HUDEP-2 (cell line): ENCODE measurements at regions not wholly inside any gene's neighbourhood (a gene's known extent, or its start where the extent isn't known, plus 50 kb on each side); places are given as distances from the start of the nearest gene placed in this dataset.
"Not testable (repeated sequence)": the region's sequence is repeated elsewhere in the genome, so short reads cannot be mapped to it uniquely, and the experiment has no call there.

ENCODE experiments used
- DNase-seq, 76 experiments: peaks; one replicate each; lab custom pipeline; 2025; ENCODE audit not compliant: unreplicated experiment in 76 of 76; lab: John Stamatoyannopoulos, UW

DNA sequence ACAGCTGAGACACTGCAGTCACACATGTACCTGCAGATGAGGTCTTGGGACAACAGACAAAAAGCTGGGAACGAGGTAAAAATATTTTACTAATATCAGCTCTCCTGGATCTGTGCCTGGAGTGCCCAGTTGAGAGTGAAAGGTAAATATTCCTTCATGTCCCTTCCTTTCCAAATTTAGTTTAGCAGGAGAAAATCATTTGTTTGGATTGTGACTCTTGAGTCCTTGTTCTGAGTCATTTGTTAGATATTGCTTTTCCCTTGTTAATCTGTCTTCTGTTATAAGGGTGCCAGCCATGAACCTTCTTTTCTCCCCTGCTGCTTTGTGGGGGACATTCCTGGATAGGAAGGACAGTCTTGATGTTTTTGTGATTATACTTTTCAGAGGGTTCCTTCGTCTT is 329.2 kb downstream of the DSC3 start:
- no peak for DNase-seq

DNA sequence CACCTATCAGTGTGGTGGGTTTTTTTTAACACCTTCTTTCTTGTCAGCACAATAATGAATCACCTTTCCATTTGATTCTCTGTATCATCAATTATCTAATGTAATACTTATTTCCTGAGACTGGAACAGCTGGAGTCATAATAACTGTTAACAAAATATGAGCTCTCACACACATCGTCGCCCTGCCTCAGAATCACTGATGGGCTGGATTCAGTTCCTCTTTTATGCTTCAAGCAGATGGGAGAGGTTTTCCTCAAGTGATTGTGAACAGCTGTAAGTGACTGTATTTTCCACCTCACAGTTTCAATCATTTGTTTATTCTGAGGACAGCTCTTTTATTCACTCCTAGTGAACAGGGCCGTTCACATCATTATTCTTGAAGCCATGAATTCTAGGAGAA is 330.2 kb downstream of the DSC3 start:
- DNase-seq: no peak

DNA sequence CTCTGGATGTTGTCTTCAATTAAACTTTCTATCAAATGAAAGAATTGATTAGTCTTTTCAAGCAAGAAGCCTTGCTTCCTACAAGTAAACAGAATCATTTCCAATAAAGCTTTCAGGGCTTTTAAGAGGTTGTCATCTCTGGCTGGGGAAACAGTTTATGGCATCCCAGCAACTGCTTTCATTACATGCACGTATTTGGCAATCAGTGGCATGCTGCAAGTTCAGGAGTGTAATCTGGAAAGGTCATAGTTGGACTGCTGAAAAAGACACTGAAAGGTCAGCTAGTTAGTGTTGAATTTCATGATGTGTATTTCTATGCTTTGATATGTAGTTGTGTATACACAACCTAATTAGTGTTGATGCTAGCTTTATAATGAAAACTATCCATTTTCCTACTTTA is 332.9 kb downstream of the DSC3 start:
- no peak for DNase-seq

GRCh38 chr18:30705943-30706342 is 336.6 kb downstream of the DSC3 start:
- DNase-seq: peak in 43 of 76 experiments; percentile 0 to 68 (median 27)

DNA sequence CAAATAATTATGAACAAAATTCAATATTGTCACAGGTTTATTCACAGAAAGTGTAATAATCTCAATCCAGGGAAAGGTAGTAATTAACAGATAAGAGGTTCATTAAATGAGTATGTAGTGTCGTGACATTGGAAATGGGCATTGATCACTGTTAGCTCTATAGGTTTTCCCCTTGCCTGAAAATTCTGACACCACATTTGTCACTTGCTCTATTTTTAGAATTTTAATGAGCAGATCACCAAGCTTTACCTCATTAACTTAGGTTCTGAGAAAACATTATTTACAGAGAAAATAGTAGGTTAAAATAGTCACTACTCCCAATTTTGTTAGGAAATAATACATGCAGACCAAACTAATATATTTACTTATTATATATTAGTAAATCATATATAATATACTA is 344.0 kb downstream of the DSC3 start:
- DNase-seq: no peak

- no peak for DNase-seq
These were observed 346.3 kb downstream of the DSC3 start for GRCh38 chr18:30696201-30696600.

- DNase-seq: no peak
These were observed 347.8 kb downstream of the DSC3 start for GRCh38 chr18:30694773-30695172.

DNA sequence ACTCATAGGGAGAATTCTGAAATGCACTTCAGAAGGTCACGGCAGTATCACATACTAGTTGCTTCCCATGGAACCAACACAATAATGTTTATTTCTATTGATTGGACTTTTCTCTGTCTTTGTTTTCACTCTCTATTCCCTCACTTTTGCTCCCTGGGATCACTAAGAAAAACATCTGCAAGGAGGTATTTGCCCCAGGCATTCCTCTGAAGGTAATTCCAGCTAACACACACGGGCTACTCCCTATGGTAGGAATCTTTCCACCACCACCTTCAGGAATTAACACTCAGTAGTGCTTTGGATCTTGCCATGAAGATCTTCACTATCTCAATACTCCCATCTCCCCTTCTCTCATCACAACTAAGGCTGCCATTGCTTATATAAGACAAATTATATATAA is 353.3 kb downstream of the DSC3 start:
- DNase-seq: no peak

- no peak for DNase-seq
These were observed 355.0 kb downstream of the DSC3 start for GRCh38 chr18:30687501-30687900.

DNA sequence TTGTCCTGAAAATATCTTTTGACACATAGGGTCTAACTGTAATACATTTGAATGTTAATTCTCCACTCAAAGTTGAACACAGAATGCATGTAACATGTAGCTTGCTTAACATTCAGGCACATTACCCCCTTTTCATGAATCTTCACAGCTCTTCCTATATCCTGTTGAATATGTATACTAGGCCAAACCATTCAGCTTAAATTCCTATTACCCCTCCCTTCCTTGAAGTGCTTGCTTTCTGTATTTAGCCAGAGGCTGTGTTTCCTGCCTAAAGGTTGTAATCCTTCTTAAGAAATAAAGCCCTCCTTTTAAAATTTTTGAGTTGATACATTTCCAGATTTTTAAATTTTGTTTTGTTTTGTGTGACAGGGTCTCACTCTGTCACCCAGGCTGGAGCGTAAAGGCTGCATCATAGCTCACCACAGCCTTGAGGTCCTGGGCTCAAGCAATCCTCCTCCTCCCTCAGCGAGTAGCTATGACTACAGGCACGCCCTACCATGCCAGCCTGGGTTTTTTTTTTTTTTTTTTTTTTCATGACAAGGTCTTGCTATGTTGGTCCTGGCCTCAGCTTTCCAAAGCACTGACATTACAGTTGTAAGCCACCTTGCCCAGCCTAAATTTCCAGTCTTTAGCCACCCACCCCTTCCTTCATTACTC is 357.6 kb downstream of the DSC3 start:
- peak in 49 of 76 experiments; percentile 1 to 77 (median 28) for DNase-seq

DNA sequence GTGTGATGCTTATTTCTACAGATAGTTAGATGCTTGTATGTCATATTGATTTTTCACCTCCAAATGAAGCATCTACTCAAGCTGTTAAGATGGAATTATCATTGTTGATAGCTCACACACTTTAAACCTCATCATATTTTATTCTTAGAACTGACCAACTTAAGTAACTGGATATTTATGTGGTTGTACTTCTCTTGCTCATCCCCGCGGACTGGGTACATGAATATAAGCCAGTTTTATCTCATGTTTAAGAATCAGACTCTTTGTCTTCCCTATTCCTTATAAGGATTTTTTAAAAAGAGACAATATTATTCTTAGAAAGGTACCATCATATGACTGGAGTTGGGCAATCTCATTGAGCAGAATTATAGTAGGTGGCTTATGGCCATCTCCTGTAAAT is 358.7 kb downstream of the DSC3 start:
- no peak for DNase-seq

DNA sequence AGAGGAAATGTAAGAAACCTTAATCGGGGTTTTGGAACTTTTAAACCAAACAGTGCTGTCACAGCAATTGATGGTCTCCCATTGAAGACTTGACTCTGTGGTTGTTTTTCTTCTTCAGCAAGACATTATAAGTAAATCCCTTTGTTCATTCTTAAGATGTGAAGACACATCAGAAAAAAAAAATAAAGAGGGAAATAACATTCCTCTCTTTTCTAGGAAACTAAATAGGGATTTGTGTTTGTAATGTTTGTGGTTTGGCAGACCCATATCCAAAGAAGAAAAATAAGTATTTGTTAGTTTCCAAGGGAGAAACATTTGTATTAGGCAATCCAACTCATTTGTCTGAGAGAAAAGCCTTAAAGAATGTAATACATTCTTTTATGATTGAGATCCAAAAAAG is 359.9 kb downstream of the DSC3 start:
- DNase-seq: no peak

- peak in 69 of 76 experiments; percentile 1 to 94 (median 61) for DNase-seq
These were observed 363.1 kb downstream of the DSC3 start for GRCh38 chr18:30679285-30679930.

GRCh38 chr18:30677813-30678212 is 364.7 kb downstream of the DSC3 start:
- not testable (repeated sequence) for DNase-seq

DNA sequence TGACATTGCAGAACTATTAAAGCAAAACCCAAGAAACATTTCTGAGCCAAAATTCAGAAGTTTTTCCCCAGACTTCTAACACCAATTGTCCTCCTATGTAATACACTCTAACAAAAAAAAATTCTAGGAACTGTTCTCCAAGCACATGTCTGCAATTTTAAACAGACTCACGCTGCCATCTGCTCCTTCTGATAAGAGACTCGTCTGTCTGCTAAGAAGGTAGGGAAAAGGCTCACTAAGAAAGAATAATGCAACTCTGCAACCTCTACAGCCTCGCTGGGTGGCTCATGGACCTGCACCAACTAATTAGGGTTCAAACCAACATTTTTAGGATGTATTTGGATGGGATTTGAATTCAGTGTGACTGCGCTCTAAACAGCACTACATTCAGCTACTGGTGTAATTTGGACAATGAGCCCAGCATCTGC is 366.5 kb downstream of the DSC3 start:
- DNase-seq: peak in 74 of 76 experiments; percentile 14 to 97 (median 76)

GRCh38 chr18:30675493-30675892 is 367.0 kb downstream of the DSC3 start:
- DNase-seq: peak in 6 of 76 experiments; percentile 28 to 66 (median 58)

GRCh38 chr18:30675072-30675471 is 367.5 kb downstream of the DSC3 start:
- no peak for DNase-seq

GRCh38 chr18:30674596-30674995 is 367.9 kb downstream of the DSC3 start:
- no peak for DNase-seq

DNA sequence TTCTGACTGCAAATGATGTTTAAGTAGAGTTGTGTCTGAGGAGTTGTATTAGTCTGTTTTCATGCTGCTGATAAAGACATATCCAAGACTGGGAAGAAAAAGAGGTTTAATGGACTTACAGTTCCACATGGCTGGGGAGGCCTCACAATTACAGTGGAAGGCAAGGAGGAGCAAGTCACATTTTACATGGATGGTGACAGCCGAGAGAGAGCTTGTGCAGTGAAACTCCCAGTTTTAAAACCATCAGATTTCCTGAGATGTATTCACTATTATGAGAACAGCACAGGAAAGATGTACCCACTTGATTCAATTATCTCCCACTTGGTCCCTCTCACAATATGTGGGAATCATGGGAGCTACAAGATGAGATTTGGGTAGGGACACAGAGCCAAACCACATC is 370.1 kb downstream of the DSC3 start:
- DNase-seq: not testable (repeated sequence)

DNA sequence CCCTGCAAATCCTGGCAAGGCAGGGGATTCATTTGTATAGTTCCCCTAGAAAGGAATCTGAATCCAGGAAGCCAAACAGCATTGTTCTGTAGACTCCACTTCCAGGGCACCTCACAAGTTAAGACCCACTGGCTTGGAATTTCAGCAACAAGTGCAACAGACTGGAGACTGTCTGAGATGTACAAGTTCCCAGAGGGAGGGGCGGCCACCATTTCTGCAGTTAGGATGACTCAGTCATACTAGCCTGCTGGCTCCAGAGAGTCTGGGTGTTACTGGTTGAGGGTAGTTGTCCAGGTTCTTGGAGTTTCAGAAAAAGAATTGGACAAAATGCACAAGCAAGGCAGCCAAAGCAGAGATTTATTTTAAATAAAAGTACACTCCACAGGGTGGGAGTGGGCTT is 384.2 kb downstream of the DSC3 start:
- DNase-seq: no peak

DNA sequence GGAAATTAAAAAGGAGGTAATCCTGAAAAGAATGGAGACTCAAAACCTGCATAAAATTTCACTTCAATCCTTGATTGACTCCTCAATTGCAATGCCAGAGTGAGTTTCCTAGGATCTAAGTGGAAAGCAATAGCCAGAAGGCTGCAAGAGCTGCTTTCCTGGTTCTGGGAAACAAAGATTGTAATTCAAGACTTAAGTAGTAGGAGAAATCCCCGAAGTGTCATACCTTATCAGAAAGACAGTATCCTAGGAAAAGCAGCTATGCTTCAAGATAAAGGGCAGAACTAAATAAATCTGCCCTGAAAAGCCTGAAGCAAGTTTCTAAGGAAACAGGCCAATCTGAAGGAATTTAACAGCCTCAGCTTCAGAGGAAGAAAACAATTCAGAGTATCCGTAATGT is 390.2 kb downstream of the DSC3 start:
- no peak for DNase-seq

GRCh38 chr18:30650499-30650898 is 392.0 kb downstream of the DSC3 start:
- DNase-seq: no peak
